CD8-positive, alpha-beta memory T cell (primary cell): ENCODE measurements at regions not wholly inside any gene's neighbourhood (a gene's known extent, or its start where the extent isn't known, plus 50 kb on each side); places are given as distances from the start of the nearest gene placed in this dataset.

ENCODE experiments used
- CTCF ChIA-PET: fragments of 350-600 bp; sonication (Branson Sonifier 250); formaldehyde crosslinking; loops from one replicate; lab custom pipeline; 2021; ENCODE audit warnings: antibody characterized with exemption; lab: Charles Lee
- POLR2A ChIA-PET: fragments of 350-600 bp; sonication (Branson Sonifier 250); formaldehyde crosslinking; loops from one replicate; lab custom pipeline; 2021; ENCODE audit warnings: antibody characterized with exemption; lab: Charles Lee
- DNase-seq, 5 donors: peaks; one replicate each; pipeline versions ENCODE4 v3.0.0 to v3.0.0-alpha.2; 2020 to 2022; ENCODE audit warnings: mixed read lengths in 1 of 5
- H3K27ac ChIP-seq: one replicate; pipeline ENCODE4 v1.7.0; 2013; ENCODE audit warnings: low read depth, mild to moderate bottlenecking, low read length, moderate library complexity
- H3K27me3 ChIP-seq: 2 replicates; pipeline ENCODE4 v1.7.0; 2013; ENCODE audit warnings: low read length, mild to moderate bottlenecking; ENCODE audit not compliant: insufficient read depth, poor library complexity, severe bottlenecking
- H3K36me3 ChIP-seq: 2 replicates; pipeline ENCODE4 v1.7.0; 2013; ENCODE audit warnings: mild to moderate bottlenecking, low read length, moderate library complexity; ENCODE audit not compliant: insufficient read depth
- H3K4me1 ChIP-seq: 2 replicates; pipeline ENCODE4 v1.7.0; 2013; ENCODE audit warnings: mild to moderate bottlenecking, low read length, moderate library complexity; ENCODE audit not compliant: insufficient read depth
- H3K4me3 ChIP-seq: 2 replicates; pipeline ENCODE4 v1.7.0; 2013; ENCODE audit warnings: mild to moderate bottlenecking, low read length
- H3K9me3 ChIP-seq: 2 replicates; pipeline ENCODE4 v1.7.0; 2013; ENCODE audit warnings: mild to moderate bottlenecking, low read length
- H3K27ac Mint-ChIP-seq, 8 donors: one replicate each; pipeline ENCODE4 v1.8.0; 2020 to 2021; ENCODE audit warnings: mixed read lengths in 8 of 8, mild to moderate bottlenecking in 6 of 8, inconsistent platforms in 3 of 8, moderate library complexity in 3 of 8
- H3K27me3 Mint-ChIP-seq, 2 donors: one replicate each; pipeline ENCODE4 v1.8.0; 2020 to 2021; ENCODE audit warnings: mixed read lengths in 2 of 2, mild to moderate bottlenecking in 1 of 2, moderate library complexity in 1 of 2
- H3K36me3 Mint-ChIP-seq, 3 donors: one replicate each; pipeline ENCODE4 v1.8.0; 2020 to 2021; ENCODE audit warnings: mixed read lengths in 3 of 3, inconsistent platforms in 1 of 3, mild to moderate bottlenecking in 1 of 3
- H3K4me1 Mint-ChIP-seq, 3 donors: one replicate each; pipeline ENCODE4 v1.8.0; 2020 to 2021; ENCODE audit warnings: mixed read lengths in 3 of 3, inconsistent platforms in 1 of 3, mild to moderate bottlenecking in 1 of 3
- H3K4me3 Mint-ChIP-seq, 7 donors: one replicate each; pipeline ENCODE4 v1.8.0; 2020 to 2021; ENCODE audit warnings: mixed read lengths in 7 of 7, mild to moderate bottlenecking in 6 of 7, moderate library complexity in 4 of 7, inconsistent platforms in 2 of 7
- H3K9me3 Mint-ChIP-seq, 5 donors: one replicate each; pipeline ENCODE4 v1.8.0; 2020 to 2022; ENCODE audit warnings: mixed read lengths in 5 of 5, mild to moderate bottlenecking in 3 of 5, moderate library complexity in 2 of 5, inconsistent platforms in 1 of 5

DNA sequence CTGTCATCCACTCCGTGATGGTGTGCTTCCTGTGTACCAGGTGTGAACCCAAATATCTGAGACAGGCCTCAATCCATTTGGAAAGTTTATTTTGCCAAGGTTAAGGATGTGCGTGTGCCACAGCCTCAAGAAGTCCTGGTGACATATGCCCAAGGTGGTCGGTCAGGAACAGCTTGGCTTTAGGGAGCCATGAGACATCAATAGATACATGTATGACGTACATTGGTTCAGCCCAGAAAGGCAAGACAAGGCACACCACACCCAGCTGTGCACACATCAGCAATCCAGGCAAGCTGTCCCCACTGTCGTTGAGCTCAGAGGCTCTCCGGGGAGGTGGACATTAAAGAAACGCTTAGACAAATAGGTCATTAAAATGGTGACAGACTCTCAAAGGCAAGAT is 56.8 kb upstream of the SHANK2 start:
- ChIA-PET POLR2A (no interaction called here), CTCF (no interaction called here)
- H3K27ac ChIP-seq, result no peak overlapping the region
- H3K4me3 ChIP-seq, result no peak overlapping the region
- Mint-ChIP-seq H3K27me3 (no peaks in the 10 kb centered on the region), H3K4me1 (no peaks in the 10 kb centered on the region), H3K36me3 (no peaks in the 10 kb centered on the region), H3K9me3 (peaks cover 0 to 3% (median 0%) of the 10 kb centered on the region in 5 donors), H3K27ac (no peak overlapping the region), H3K4me3 (no peak overlapping the region)
- no peaks in the 10 kb centered on the region for H3K4me1 ChIP-seq
- H3K9me3 ChIP-seq, result no peaks in the 10 kb centered on the region
- H3K36me3 ChIP-seq, result no peaks in the 10 kb centered on the region
- DNase-seq, result no peak
- H3K27me3 ChIP-seq, result no peaks in the 10 kb centered on the region

- no peak for DNase-seq
- Mint-ChIP-seq H3K27ac (no peak overlapping the region), H3K36me3 (no peaks in the 10 kb centered on the region), H3K27me3 (peaks cover 0 to 5% of the 10 kb centered on the region in 2 donors), H3K9me3 (peaks cover 0 to 3% (median 0%) of the 10 kb centered on the region in 5 donors), H3K4me3 (no peak overlapping the region), H3K4me1 (no peaks in the 10 kb centered on the region)
- H3K9me3 ChIP-seq, result no peaks in the 10 kb centered on the region
- H3K27ac ChIP-seq, result no peak overlapping the region
- H3K36me3 ChIP-seq, result no peaks in the 10 kb centered on the region
- no peaks in the 10 kb centered on the region for H3K27me3 ChIP-seq
- H3K4me3 ChIP-seq, result no peak overlapping the region
- POLR2A ChIA-PET, result no interaction called here
- CTCF ChIA-PET, result no interaction called here
- no peaks in the 10 kb centered on the region for H3K4me1 ChIP-seq
Measured at GRCh38 chr11:71307811-71308645, 55.7 kb upstream of the SHANK2 start.

DNA sequence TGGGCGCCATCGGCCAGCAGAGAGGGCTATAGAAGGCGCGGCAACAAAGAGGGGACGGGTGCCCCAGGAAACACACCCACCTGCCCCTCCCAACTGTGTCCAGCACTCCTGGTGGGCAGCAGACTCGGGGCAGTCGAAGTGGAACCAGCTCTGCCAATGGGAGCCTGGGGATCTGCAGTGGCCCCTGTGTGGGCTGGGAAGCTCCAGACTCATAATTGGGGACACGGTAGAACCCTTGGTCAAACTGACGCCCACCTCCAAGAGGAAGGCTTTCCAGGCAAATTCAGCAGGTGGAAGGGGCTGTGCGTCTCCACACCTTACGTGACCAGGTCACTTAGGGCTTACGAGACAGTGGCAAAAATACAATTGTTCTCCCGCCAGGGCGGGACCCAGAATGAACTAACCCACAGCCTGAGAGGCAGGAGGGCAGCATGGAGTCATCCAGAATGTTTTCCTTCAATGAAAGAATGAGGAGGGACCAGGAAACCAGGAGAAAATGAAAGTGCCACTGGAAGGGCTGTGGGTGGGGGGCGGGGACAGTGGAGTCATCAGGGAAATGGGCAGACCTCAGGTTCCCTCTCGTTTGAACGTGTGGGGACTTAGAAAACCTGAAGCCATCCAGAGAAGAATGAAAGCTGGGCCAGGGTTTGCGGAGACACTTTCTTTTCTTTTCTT is 53.2 kb upstream of the SHANK2 start:
- no peak overlapping the region for H3K27ac ChIP-seq
- no peaks in the 10 kb centered on the region for H3K9me3 ChIP-seq
- no peak for DNase-seq
- H3K4me1 ChIP-seq, result no peaks in the 10 kb centered on the region
- ChIA-PET CTCF (no interaction called here), POLR2A (no interaction called here)
- Mint-ChIP-seq H3K27ac (no peak overlapping the region), H3K9me3 (peaks cover 0 to 3% (median 0%) of the 10 kb centered on the region in 5 donors), H3K4me1 (no peaks in the 10 kb centered on the region), H3K4me3 (no peak overlapping the region), H3K36me3 (no peaks in the 10 kb centered on the region), H3K27me3 (peaks cover 5 to 6% of the 10 kb centered on the region in 2 donors)
- H3K4me3 ChIP-seq, result no peak overlapping the region
- H3K27me3 ChIP-seq, result no peaks in the 10 kb centered on the region
- H3K36me3 ChIP-seq, result no peaks in the 10 kb centered on the region

GRCh38 chr11:71305041-71305440 is 52.7 kb upstream of the SHANK2 start:
- no peaks in the 10 kb centered on the region for H3K4me1 ChIP-seq
- no peaks in the 10 kb centered on the region for H3K36me3 ChIP-seq
- no peaks in the 10 kb centered on the region for H3K9me3 ChIP-seq
- no peak overlapping the region for H3K4me3 Mint-ChIP-seq
- H3K27ac ChIP-seq, result no peak overlapping the region
- H3K27me3 ChIP-seq, result no peaks in the 10 kb centered on the region
- H3K9me3 Mint-ChIP-seq, result peaks cover 0 to 3% (median 0%) of the 10 kb centered on the region in 5 donors
- no peaks in the 10 kb centered on the region for H3K36me3 Mint-ChIP-seq
- H3K4me1 Mint-ChIP-seq, result no peaks in the 10 kb centered on the region
- ChIA-PET CTCF (no interaction called here), POLR2A (no interaction called here)
- no peak overlapping the region for H3K4me3 ChIP-seq
- peaks cover 5 to 12% of the 10 kb centered on the region in 2 donors for H3K27me3 Mint-ChIP-seq
- no peak for DNase-seq
- no peak overlapping the region for H3K27ac Mint-ChIP-seq

DNA sequence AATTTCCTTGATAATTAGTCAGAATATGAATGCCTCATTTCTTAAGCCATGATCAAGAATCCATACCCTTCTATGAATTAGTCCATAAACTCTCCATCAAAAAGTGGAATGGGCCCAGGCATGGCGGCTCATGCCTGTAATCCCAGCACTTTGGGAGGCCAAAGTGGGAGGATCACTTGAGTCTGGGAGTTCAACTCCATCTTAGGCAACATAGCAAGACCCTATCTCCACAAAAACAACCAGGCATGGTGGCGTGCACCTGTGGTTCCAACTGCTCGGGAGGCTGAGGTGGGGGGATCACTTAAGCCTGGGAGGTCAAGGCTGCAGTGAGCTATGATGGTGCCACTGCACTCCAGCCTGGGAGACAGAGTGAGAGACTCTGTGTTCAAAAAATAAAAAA is 52.1 kb upstream of the SHANK2 start:
- ChIA-PET POLR2A (no interaction called here), CTCF (no interaction called here)
- Histone ChIP-seq H3K27me3 (no peaks in the 10 kb centered on the region), H3K4me3 (no peak overlapping the region), H3K27ac (no peak overlapping the region), H3K36me3 (no peaks in the 10 kb centered on the region), H3K9me3 (no peaks in the 10 kb centered on the region), H3K4me1 (no peaks in the 10 kb centered on the region)
- no peaks in the 10 kb centered on the region for H3K4me1 Mint-ChIP-seq
- no peak overlapping the region for H3K4me3 Mint-ChIP-seq
- H3K9me3 Mint-ChIP-seq, result peaks cover 0 to 3% (median 0%) of the 10 kb centered on the region in 5 donors
- H3K27me3 Mint-ChIP-seq, result peaks cover 7 to 12% of the 10 kb centered on the region in 2 donors
- H3K36me3 Mint-ChIP-seq, result no peaks in the 10 kb centered on the region
- DNase-seq, result no peak
- no peak overlapping the region for H3K27ac Mint-ChIP-seq

DNA sequence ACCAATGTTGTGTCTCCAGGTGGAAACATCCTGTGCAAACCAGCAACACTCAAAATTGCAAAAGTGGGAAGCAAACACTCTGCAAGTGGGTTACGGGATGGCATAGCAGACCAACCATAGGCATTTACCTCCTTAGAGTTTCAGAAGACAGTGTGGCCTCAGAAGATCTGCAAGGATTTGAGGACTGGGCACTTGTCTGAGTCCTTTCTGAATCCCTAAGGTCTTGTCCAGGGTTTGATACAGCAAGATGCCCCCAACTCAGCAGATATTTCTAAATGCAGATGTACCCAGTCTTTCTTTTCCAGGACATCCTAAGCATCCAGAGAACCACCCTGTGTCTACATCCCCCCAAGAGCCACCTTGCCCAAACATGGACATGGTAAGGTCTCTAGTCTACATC is 51.7 kb upstream of the SHANK2 start:
- no peaks in the 10 kb centered on the region for H3K4me1 Mint-ChIP-seq

GRCh38 chr11:71302911-71303310 is 50.5 kb upstream of the SHANK2 start:
- no peaks in the 10 kb centered on the region for H3K4me1 ChIP-seq
- no peak overlapping the region for H3K27ac Mint-ChIP-seq
- peaks cover 7 to 22% of the 10 kb centered on the region in 2 donors for H3K27me3 Mint-ChIP-seq
- no peaks in the 10 kb centered on the region for H3K36me3 ChIP-seq
- no peak overlapping the region for H3K4me3 Mint-ChIP-seq
- CTCF ChIA-PET, result no interaction called here
- H3K36me3 Mint-ChIP-seq, result no peaks in the 10 kb centered on the region
- H3K9me3 Mint-ChIP-seq, result peaks cover 0 to 3% (median 0%) of the 10 kb centered on the region in 5 donors
- POLR2A ChIA-PET, result no interaction called here
- H3K4me1 Mint-ChIP-seq, result no peaks in the 10 kb centered on the region
- no peak overlapping the region for H3K4me3 ChIP-seq
- H3K9me3 ChIP-seq, result no peaks in the 10 kb centered on the region
- H3K27me3 ChIP-seq, result no peaks in the 10 kb centered on the region
- no peak for DNase-seq
- no peak overlapping the region for H3K27ac ChIP-seq

More for the DNA sequence above, 51.7 kb upstream of the SHANK2 start:
- ChIA-PET CTCF (no interaction called here), POLR2A (no interaction called here)
- no peaks in the 10 kb centered on the region for H3K4me1 ChIP-seq
- Mint-ChIP-seq H3K27me3 (peaks cover 7 to 14% of the 10 kb centered on the region in 2 donors), H3K9me3 (peaks cover 0 to 3% (median 0%) of the 10 kb centered on the region in 5 donors), H3K4me3 (no peak overlapping the region), H3K27ac (no peak overlapping the region), H3K36me3 (no peaks in the 10 kb centered on the region)
- no peak overlapping the region for H3K27ac ChIP-seq
- no peaks in the 10 kb centered on the region for H3K36me3 ChIP-seq
- no peaks in the 10 kb centered on the region for H3K27me3 ChIP-seq
- H3K9me3 ChIP-seq, result no peaks in the 10 kb centered on the region
- no peak for DNase-seq
- H3K4me3 ChIP-seq, result no peak overlapping the region

DNA sequence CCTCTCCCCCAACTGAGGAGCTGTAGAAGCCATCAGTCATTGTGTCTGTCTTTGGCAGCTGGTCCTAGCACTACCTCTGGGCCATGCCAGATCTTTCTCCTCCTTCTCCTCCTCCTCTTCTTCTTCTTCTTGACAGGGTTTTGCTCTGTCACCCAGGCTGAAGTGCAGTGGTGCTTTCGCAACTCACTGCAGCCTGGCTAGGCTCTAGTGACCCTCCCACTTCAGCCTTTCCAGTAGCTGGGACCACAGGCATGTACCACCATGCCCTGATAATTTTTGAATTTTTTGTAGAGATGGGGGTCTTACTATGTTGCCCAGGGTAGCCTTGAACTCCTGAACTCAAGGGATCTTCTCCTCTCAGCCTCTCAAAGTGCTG is 50.1 kb upstream of the SHANK2 start:
- Histone ChIP-seq H3K36me3 (no peaks in the 10 kb centered on the region), H3K9me3 (no peaks in the 10 kb centered on the region), H3K27ac (no peak overlapping the region), H3K4me1 (no peaks in the 10 kb centered on the region), H3K4me3 (no peak overlapping the region), H3K27me3 (no peaks in the 10 kb centered on the region)
- no peak overlapping the region for H3K27ac Mint-ChIP-seq
- CTCF ChIA-PET, result no interaction called here
- POLR2A ChIA-PET, result no interaction called here
- H3K9me3 Mint-ChIP-seq, result peaks cover 0 to 3% (median 0%) of the 10 kb centered on the region in 5 donors
- H3K27me3 Mint-ChIP-seq, result peaks cover 7 to 22% of the 10 kb centered on the region in 2 donors
- no peaks in the 10 kb centered on the region for H3K36me3 Mint-ChIP-seq
- no peak for DNase-seq
- no peaks in the 10 kb centered on the region for H3K4me1 Mint-ChIP-seq
- no peak overlapping the region for H3K4me3 Mint-ChIP-seq
